22Rv1 (cell line): ENCODE measurements at regions not wholly inside any gene's neighbourhood (a gene's known extent, or its start where the extent isn't known, plus 50 kb on each side); places are given as distances from the start of the nearest gene placed in this dataset.
"Not testable (repeated sequence)": the region's sequence is repeated elsewhere in the genome, so short reads cannot be mapped to it uniquely, and the experiment has no call there.

ENCODE experiments used
- H3K27ac ChIP-seq: fragments of 450-650 bp; 2 replicates; pipeline ENCODE4 v1.5.1; 2017
- ZFX ChIP-seq: fragments of 450-650 bp; IDR thresholded peaks from 2 replicates; pipeline ENCODE4 v1.6.1; 2017; ENCODE audit warnings: antibody characterized with exemption, borderline replicate concordance
- TF ChIP-seq, protein P1 (sequence below): fragments of 450-650 bp; IDR thresholded peaks from 2 replicates; pipeline ENCODE4 v1.5.1; 2017; ENCODE audit warnings: mild to moderate bottlenecking

DNA sequence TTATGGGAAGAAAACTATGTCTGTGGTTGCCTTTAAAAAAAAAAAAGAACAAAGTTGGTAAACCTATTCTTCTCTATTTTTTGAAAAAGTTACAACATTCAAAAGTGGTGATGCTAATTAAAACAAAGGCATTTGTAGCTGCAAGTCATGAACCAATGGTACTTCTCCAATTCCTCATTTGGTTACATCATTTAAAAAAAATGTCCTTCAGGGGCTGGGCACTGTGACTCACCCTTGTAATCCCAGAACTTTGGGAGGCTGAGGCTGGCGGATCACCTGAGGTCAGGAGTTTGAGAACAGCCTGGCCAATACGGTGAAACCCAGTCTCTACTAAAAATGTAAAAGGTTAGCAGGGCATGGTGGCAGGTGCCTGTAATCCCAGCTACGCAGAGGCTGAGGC lies 574.6 kb downstream of the VGLL3 start:
- no peak overlapping the region for H3K27ac ChIP-seq
- TF ChIP-seq ZFX: no peak
- TF ChIP-seq, protein P1, sequence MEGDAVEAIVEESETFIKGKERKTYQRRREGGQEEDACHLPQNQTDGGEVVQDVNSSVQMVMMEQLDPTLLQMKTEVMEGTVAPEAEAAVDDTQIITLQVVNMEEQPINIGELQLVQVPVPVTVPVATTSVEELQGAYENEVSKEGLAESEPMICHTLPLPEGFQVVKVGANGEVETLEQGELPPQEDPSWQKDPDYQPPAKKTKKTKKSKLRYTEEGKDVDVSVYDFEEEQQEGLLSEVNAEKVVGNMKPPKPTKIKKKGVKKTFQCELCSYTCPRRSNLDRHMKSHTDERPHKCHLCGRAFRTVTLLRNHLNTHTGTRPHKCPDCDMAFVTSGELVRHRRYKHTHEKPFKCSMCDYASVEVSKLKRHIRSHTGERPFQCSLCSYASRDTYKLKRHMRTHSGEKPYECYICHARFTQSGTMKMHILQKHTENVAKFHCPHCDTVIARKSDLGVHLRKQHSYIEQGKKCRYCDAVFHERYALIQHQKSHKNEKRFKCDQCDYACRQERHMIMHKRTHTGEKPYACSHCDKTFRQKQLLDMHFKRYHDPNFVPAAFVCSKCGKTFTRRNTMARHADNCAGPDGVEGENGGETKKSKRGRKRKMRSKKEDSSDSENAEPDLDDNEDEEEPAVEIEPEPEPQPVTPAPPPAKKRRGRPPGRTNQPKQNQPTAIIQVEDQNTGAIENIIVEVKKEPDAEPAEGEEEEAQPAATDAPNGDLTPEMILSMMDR: no peak

DNA sequence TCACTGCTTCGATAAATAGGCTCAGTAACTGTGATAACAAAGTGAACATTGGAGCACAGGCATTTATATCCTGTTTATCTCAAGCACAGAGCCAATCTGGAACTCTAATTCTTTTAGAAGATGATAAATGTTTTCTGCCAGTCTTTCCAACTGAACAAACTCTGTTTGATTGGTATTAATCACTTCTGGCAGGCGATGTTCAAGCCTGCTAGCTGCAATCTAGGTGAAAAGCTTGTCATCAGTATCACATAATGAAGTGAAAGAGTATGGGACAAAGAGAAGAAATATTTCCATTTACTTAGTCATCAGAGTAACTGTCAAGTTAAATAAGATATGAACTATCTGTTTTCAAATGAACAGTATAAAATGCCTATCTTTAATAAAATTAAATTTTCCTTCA lies 577.3 kb downstream of the VGLL3 start:
- H3K27ac ChIP-seq: no peak overlapping the region
- no peak for TF ChIP-seq ZFX
- TF ChIP-seq, protein P1: no peak

DNA sequence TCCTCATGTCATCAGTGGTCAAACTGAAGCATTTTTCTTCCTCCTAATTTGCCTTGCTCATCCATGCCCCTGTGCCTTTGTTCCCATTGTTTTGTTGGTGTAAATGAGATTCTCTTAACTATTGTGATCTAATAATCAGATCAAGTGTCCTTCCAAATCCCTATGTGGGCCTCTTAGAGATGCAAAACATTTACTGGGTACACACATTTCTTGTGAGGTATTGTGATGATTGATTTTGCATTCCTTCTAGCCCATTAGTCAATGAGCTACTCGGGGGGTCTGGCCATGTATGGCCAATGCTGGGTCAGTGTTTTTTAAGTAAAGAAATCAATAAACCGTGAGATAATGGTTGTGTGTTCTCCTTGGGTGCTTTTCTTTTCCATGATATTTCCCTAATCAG lies 580.4 kb downstream of the VGLL3 start:
- no peak for TF ChIP-seq ZFX
- TF ChIP-seq, protein P1: no peak
- H3K27ac ChIP-seq: no peak overlapping the region

DNA sequence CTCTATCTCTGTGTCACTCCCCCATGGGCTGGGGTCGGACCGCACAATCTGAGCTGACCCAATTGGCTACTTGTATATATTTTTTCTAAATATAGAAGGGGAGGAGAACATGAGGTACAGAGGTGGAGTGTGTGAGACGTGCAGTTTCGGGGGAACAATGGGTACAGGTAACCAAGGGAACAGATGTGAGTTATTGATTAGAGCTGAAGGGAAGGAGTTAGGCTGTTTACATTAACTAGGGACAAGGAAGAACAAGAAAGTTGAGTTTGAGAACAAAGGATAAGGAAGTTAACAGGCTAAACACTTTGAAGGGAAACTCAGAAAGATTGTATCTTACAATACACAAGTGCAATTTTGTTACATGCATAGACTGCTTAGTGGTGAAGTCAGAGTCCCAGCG lies 601.2 kb downstream of the VGLL3 start:
- not testable (repeated sequence) for H3K27ac ChIP-seq

DNA sequence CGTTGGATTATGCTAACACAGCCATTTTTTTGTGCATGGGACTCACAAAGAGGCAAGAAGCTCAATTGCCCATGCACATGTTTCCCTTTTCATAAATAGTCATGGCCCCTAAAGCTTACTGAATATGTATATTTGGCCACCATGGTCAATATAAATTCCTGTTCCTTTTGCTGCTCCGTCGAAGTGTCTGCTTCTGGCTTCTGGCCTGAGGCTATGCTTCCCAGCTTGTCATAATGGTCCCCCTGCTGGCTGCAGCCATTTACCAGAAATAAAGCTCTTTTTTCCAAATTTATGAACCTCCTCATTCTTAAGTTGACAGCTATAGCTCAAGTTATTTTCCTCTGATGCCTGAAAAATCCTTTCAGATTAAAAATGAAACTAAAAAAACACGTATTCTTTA lies 602.1 kb downstream of the VGLL3 start:
- no peak overlapping the region for H3K27ac ChIP-seq
- TF ChIP-seq, protein P1: no peak; the same call in 1 of the 2 replicates
- no peak for TF ChIP-seq ZFX

DNA sequence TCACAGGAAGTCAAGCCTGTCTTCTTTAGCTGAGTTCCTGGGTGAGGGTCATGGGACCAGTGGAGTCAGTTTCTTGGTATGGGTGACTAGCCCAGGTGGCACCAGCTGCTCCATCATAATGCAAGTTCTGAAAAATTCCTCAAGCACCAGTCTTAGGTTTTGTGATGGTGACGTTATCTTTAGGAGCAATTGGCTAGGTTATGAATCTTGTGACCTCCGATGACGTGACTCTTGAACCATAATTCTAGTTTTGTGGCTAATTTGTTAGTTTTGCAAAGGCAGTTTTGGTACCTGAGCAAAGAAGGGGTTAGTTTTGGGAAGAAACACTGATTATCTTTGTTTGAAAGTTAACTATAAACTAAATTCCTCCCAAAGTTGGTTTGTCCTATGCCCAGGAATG lies 608.4 kb downstream of the VGLL3 start:
- no peak overlapping the region for H3K27ac ChIP-seq
- no peak for TF ChIP-seq ZFX
- TF ChIP-seq, protein P1: no peak

DNA sequence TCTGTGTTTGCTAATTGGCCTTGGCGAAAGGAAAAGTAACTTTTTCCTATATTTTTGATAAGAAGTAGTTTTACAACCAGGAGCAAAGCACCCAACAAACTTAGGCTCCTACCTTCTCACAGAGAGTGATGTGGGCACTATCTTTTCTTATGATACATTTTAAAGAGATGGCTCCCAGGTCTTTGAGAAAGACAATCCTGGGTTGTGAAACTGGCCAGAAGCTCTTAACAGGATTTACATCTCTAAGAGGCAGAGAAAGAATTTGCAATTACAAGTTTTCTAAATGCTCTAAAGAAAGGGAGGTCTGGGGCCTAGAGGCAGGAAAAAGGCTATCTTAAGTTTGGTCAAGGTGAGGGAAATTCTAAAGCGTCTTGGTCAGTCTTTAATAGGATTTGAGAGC lies 609.7 kb downstream of the VGLL3 start:
- TF ChIP-seq, protein P1: no peak
- TF ChIP-seq ZFX: no peak
- no peak overlapping the region for H3K27ac ChIP-seq

DNA sequence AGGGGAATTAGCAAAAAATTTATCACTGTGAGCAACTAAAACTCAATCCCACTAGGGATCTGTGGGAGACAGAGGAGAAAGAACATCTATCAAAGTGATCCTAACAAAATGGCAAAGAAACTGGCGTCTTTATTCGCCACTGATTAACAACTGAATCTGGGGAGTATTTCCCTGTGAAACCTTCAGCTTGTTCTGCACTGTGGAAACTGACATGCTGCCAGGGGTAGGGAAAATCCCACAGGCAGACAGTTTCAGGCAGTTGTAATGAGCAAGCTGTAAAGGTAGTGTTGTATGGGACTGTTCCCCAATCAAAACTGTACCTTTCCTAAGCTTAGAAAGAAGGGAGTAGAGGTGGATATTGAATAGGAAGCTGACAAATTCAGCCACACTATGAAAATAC lies 611.7 kb downstream of the VGLL3 start:
- TF ChIP-seq ZFX: no peak
- TF ChIP-seq, protein P1: no peak
- H3K27ac ChIP-seq: no peak overlapping the region
